ENCODE measurements at regions not wholly inside any gene's neighbourhood (a gene's known extent, or its start where the extent isn't known, plus 50 kb on each side); places are given as distances from the start of the nearest gene placed in this dataset.

- no peak for TF ChIP-seq CTCF (IDR thresholded peaks at IDR 0.05)
- TF ChIP-seq POLR2AphosphoS5 (IDR thresholded peaks at IDR 0.05), result no peak
Observed at GRCh38 chr3:163384383-163384782, 1693.9 kb downstream of the SI start.
